Stimulated activated CD8-positive, alpha-beta memory T cell treated with anti-CD3 and anti-CD28 coated beads, Interleukin-12 subunit alpha, Interleukin-12 subunit beta, amount 100 ng/mL, for 4 hours (primary cell): ENCODE measurements at regions not wholly inside any gene's neighbourhood (a gene's known extent, or its start where the extent isn't known, plus 50 kb on each side); places are given as distances from the start of the nearest gene placed in this dataset.

Source experiments
- DNase-seq: peaks from one replicate; pipeline ENCODE4 v3.0.0-alpha.2; 2020; ENCODE audit warnings: low read depth

DNA sequence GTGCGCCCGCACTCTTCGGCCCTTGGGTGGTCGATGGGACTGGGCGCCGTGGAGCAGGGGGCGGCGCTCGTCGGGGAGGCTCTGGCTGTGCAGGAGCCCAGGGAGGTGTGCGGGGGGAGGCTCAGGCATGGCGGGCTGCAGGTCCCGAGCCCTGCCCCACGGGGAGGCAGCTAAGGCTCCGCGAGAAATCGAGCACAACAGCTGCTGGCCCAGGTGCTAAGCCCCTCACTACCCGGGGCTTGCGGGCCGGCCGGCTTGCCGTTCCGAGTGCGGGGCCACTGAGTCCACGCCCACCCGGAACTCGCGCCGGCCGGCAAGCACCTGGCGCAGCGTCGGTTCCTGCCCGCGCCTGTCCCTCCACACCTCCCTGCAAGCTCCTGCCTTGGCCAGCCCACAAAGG is 462.3 kb upstream of the JARID2 start:
- DNase-seq: no peak

GRCh38 chr6:14784596-14785492 is 461.0 kb upstream of the JARID2 start:
- DNase-seq: no peak

GRCh38 chr6:14785493-14785790 is 460.4 kb upstream of the JARID2 start:
- no peak for DNase-seq

- DNase-seq: no peak
These were observed 459.9 kb upstream of the JARID2 start for GRCh38 chr6:14786008-14786407.

DNA sequence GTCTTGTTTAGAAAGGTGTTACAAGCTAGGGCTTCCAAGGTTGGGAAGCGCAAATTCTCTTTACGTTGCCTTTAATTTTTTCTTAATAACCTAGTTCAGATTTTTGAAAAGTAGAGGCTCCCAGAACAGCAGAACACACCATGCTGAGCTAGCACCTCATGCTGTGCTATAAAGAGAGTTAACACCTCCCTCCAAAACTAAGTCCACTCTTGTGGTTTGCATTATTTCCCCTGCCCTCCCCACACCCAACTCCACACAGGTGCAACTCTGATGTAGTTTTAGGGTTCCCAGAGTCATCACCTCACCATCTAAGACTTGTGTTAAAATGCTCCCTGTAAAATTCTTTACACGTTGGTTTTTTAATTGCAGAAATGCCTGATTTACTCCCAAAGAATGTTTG is 459.4 kb upstream of the JARID2 start:
- no peak for DNase-seq

DNA sequence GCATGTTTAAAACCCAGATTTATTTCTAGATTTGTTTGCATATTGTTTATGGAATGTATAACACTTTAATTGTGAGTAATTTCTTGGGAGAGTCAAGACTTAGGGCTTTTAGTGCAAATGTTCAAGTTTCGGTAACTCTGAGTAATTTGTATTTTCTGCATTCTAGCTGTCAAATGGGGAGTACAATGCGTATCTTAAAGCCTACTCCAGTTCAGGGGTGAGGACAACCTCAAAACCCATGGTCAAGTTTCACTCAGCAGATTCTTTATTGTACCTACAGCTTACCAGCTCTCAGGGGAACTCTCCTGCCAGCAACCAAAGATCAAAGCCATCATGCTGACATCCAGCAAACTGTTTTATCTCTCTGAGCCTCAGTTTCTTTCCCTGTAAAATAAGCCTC is 458.6 kb upstream of the JARID2 start:
- DNase-seq: no peak

DNA sequence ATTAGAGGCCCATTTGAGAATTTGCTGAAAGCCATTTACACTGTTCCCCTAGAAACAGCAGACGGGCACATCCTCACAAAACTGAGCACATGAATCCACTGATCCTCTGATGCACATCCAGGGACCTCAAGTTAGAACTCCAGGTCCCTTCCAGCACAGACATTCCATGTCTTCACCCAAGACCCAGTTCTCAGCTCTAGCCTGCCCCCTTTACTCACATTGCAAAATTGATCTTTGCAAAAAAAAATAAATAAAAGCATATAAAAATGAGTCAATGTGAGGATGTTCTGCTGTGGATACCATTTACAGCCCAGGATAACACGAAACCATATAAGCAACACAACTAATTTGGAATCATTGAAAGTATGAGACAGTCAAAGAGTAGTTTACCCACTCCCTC is 458.2 kb upstream of the JARID2 start:
- no peak for DNase-seq

GRCh38 chr6:14789996-14790395 is 455.9 kb upstream of the JARID2 start:
- no peak for DNase-seq

DNA sequence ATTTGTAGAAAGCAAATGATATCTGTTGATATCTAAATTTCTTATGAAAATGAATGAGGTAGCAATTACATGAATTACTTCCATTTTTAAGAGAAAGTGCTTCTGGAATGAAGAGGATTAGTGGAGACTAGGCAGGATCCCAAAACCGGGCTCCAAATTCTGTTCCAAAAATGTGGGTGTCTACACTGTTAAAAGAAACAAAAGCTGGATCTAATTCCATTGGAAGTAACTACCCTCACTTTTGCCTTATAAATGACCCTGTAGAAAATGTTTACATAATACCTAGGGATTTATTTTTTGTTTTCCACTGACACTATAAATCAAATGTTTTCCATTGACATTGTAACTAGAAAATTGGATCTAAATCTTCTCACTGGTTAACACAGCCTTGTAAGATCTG is 454.9 kb upstream of the JARID2 start:
- no peak for DNase-seq

GRCh38 chr6:14791526-14791925 is 454.3 kb upstream of the JARID2 start:
- no peak for DNase-seq

DNA sequence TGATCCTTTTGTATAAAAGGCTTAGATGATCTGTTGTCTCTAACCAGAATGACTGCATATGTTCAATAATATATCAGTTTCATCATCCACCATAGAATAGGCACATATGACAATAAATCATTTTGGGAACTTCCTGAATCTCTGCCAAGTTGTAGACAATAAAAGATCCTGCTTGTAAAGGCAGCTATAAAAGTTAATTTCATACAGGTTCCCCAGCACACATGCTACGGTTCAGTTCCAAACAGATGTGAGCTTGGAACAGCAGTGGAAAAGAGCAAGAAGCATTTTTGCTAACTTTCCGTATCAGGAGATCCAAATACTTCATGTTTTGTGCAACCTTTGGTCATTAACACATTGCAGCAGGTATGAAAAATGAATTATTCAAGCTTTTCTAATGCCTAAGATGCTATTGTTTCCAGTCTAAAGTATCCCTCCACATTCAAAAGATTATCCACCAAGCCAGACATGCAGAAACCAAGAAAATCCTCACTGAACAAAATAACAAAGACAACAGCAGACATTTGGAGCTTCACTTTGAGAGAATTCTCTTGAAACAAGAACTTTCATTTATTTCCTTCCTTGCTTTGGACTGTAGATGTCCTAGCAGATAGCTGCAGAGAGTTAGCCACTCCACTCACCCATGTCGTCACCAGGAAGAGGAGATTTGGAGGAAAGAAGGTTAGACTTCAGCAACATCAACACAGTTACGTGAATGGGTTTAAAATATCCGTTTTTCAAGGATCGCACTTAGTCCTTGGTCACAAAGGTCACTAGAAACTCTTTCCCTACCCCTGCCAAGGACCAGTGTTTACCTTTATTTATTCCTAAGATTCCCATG is 453.5 kb upstream of the JARID2 start:
- DNase-seq: no peak

- no peak for DNase-seq
These were observed 450.4 kb upstream of the JARID2 start for GRCh38 chr6:14795451-14795850.

DNA sequence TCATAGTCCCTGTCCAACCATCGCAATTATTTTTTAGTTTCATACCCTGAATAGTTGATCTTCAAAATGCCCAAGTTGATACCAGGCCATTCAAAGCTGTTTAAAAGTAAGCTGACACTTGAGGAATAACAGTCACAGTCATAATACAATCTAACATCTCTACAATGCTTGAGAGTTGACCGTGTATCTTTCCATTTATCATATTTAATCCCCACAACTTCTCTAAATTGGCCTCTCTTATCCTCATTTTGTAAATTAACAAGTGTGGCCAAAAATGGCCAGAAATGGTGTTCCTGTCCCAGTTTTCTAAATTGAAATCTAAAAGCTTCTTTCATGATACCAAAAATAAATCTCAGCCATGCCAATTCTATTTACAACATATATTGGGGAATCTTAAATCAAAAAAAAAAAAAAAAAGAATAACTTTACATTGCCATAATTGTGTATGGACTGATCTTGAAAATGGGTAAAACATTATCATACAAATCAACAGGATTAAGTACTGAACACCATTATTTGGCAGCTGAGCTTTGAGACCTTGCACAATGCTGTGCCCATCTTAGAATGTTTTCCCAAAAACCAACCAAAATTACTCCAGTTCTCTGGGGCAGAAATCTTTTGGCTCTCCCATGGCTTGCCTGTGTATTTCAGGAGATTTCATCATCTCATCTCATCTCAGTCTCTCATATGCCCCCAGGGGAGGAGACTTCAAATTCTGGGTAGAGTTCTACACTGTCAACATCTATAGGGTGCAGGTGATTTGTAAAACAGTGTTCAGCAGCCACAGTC is 448.7 kb upstream of the JARID2 start:
- DNase-seq: no peak

DNA sequence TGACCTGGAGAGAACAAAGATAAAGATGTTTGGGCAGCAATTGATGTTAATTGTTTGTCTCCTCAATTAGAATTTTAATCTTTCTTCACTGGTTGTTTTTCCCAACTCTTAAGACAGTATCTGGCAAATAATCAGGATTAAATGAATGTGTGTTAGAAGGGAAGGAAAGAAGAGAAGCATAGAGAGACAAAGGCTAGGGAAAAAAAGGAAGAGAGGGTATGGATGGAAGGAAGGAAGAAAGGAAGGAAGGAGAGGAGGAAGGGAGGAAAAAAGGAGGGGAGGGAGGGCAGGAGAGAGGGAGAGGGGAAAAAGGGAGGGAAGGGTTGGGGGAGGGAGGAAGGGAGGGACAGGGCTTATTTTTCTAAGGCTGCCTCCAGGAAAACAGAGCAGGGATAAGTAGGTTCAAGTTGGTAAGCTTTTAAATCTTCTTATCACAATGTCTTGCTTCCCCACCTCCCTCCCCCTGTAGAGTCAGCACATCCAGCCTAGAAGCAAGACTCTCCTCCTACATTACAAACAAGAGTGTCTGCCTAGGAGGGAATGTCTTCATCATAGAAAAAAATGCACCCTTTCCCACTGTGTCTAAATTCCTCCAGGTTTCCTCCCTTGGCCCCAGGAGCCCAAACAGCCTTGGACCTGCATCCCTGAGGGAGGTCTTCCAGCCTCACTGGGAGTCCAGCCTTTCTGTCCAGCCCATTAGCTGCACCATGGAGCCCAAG is 447.8 kb upstream of the JARID2 start:
- no peak for DNase-seq

DNA sequence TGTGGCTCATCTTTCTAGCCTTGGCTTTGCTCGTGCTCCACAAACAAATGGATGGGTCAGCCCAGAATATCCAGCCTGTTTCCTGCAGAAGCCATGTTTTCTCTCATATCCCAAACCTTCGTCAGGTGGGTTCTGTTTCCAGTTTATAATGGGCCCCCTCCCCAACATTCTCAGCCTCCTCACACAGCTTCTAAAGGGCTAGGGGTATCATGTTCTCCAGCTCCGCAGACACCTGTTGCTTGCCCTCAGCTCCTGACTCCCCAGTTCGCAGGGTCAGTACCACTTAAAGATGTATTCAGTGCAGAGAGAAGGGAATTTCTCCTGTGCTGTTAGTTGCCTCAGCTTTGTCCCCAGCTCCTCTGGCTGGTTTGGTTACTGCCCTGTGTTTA is 447.3 kb upstream of the JARID2 start:
- no peak for DNase-seq

DNA sequence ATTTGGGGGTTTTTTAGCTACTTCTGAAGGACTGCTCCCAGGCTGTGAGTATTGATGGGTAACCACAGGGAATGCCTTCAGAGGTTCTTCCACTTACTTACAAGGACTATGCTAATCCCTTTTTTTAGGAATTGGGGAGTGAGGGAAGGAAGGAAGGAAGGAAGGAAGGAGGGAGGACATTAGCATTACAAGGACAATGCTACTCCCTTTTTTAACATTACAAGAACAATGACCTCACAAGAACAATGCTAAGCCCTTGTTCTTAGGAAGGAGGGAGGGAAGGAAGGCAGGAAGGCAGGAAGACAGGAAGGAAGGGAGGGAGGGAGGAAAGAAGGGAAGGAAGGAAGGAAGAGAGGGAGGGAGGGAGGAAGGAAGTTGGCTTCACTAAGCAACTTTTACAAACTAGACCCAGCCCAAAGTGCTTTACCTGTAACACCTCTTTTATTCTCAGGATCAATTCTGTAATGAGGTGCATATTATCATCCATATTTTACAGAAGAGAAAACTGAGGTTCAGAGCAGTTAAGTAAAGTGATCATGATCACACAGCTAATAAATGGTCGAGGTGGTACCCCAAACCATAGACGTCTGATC is 446.8 kb upstream of the JARID2 start:
- no peak for DNase-seq

DNA sequence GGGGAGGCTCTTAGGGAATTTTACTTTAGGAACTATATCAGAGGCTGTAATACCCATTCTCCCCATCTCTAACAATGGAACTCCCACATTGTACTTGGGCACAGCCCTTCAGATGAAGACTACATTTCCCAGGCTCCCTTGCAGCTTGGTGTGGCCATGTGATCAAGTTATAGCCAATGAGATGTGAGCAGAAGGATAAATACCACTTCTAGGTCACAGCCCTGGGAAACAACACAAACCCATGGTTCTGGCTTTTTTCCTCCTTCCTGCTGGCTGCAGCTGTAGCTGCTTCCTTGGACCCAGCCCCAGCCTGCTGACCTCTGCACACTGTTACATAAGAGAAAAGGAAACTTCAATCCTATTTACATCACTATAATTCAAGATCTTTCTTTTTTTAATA is 445.9 kb upstream of the JARID2 start:
- no peak for DNase-seq

DNA sequence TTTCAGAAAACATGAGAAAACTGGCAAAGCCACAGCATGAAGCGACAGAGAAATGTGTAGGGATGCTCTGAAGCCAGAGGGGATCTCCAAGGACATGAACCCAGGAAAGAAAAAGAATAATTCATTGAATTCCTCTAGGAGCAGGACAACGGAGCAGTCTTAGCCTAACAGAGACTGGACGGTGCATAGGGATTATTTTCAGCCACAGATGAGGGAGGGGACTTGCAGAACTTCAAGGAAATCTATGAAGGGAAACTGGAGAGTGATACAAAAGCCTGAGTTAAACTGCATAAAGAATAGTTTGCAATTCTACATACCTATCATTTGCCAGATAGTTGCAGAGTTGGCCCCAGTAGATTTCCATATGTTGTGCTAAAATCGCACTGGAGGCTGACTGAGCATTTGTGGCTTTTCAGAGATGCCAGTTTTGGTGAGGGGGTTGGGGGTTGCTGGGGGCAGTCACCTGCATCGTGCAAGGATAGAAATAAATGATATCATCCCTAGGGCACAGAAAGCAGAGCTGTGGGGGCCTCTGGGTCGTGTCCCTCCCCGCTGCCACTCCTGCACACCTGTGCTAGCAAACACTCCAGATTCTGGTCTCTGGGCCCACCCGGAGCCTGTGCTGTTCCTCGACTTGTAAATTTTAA is 443.2 kb upstream of the JARID2 start:
- no peak for DNase-seq

GRCh38 chr6:14804001-14804784 is 441.7 kb upstream of the JARID2 start:
- no peak for DNase-seq

GRCh38 chr6:14804785-14805210 is 441.1 kb upstream of the JARID2 start:
- DNase-seq: no peak
